Uterus (tissue), 2 donors: ENCODE measurements at regions not wholly inside any gene's neighbourhood (a gene's known extent, or its start where the extent isn't known, plus 50 kb on each side); places are given as distances from the start of the nearest gene placed in this dataset.

Experiments used
- CTCF ChIP-seq, 4 experiments: fragments of 200-600 bp in 2 of 4; fragments of 450-650 bp in 2 of 4; sonication (generic) in 2 of 4; IDR thresholded peaks; one replicate each; pipeline ENCODE4 v1.5.1; 2016 to 2019; ENCODE audit warnings: antibody characterized with exemption in 4 of 4, mild to moderate bottlenecking in 2 of 4, moderate library complexity in 1 of 4
- POLR2A ChIP-seq, 2 donors: fragments of 450-650 bp; IDR thresholded peaks; one replicate each; pipeline ENCODE4 v1.6.1; 2016; ENCODE audit warnings: antibody characterized with exemption in 2 of 2, mild to moderate bottlenecking in 1 of 2, moderate library complexity in 1 of 2

GRCh38 chr10:125369382-125370326 lies 209.3 kb upstream of the CTBP2 start:
- TF ChIP-seq POLR2A (IDR thresholded peaks at IDR 0.05) (no peak), CTCF (IDR thresholded peaks at IDR 0.05) (no peak)
